H9 (cell line): ENCODE measurements at regions not wholly inside any gene's neighbourhood (a gene's known extent, or its start where the extent isn't known, plus 50 kb on each side); places are given as distances from the start of the nearest gene placed in this dataset.
"Not testable (repeated sequence)": the region's sequence is repeated elsewhere in the genome, so short reads cannot be mapped to it uniquely, and the experiment has no call there.

Experiments used
- DNase-seq: peaks from one replicate; pipeline ENCODE4 v3.0.0-alpha.2; 2017
- H2AFZ ChIP-seq: one replicate; pipeline ENCODE4 v1.6.1; 2013; ENCODE audit warnings: mild to moderate bottlenecking, low read length, control low read depth, moderate library complexity
- H2AK5ac ChIP-seq: 2 replicates; pipeline ENCODE4 v1.6.1; 2013; ENCODE audit warnings: low read length, control low read depth, mixed read lengths; ENCODE audit not compliant: insufficient read length
- H2BK120ac ChIP-seq: one replicate; pipeline ENCODE4 v1.6.1; 2013; ENCODE audit warnings: low read depth, mild to moderate bottlenecking, low read length, control low read depth, inconsistent platforms; ENCODE audit not compliant: poor library complexity, severe bottlenecking
- H2BK12ac ChIP-seq: 2 replicates; pipeline ENCODE4 v1.6.1; 2013; ENCODE audit warnings: low read length, control low read depth, mixed read lengths, low read depth; ENCODE audit not compliant: insufficient read length
- H2BK15ac ChIP-seq: 2 replicates; pipeline ENCODE4 v1.6.1; 2013; ENCODE audit warnings: low read depth, low read length, control low read depth
- H2BK20ac ChIP-seq: one replicate; pipeline ENCODE4 v1.6.1; 2013; ENCODE audit warnings: low read depth, mild to moderate bottlenecking, low read length, control low read depth, inconsistent platforms; ENCODE audit not compliant: poor library complexity, severe bottlenecking
- H2BK5ac ChIP-seq: 2 replicates; pipeline ENCODE4 v1.6.1; 2013; ENCODE audit warnings: low read length, control low read depth, mixed read lengths; ENCODE audit not compliant: insufficient read length
- H3K14ac ChIP-seq: 2 replicates; pipeline ENCODE4 v1.6.1; 2013; ENCODE audit warnings: low read length, control low read depth; ENCODE audit not compliant: insufficient read depth
- H3K18ac ChIP-seq: 2 replicates; pipeline ENCODE4 v1.6.1; 2013; ENCODE audit warnings: low read depth, mild to moderate bottlenecking, mixed read lengths, low read length, control low read depth; ENCODE audit not compliant: insufficient read length
- H3K23ac ChIP-seq: 2 replicates; pipeline ENCODE4 v1.6.1; 2013; ENCODE audit warnings: low read length, control low read depth, mixed read lengths, low read depth; ENCODE audit not compliant: insufficient read length
- H3K23me2 ChIP-seq: 2 replicates; pipeline ENCODE4 v1.6.1; 2013; ENCODE audit warnings: low read depth, mild to moderate bottlenecking, mixed read lengths, low read length, control low read depth; ENCODE audit not compliant: insufficient read length, poor library complexity, severe bottlenecking
- H3K27ac ChIP-seq: 2 replicates; pipeline ENCODE4 v1.5.1; 2013; ENCODE audit warnings: low read length, control low read depth, mixed read lengths, low read depth; ENCODE audit not compliant: insufficient read length
- H3K27me3 ChIP-seq: 2 replicates; pipeline ENCODE4 v1.6.1; 2013; ENCODE audit warnings: low read length, control low read depth, inconsistent platforms; ENCODE audit not compliant: insufficient read depth
- H3K4ac ChIP-seq: 2 replicates; pipeline ENCODE4 v1.6.1; 2013; ENCODE audit warnings: low read depth, mild to moderate bottlenecking, control low read depth, inconsistent platforms, low read length, moderate library complexity
- H3K4me1 ChIP-seq: 2 replicates; pipeline ENCODE4 v1.6.1; 2013; ENCODE audit warnings: low read length, control low read depth, inconsistent platforms; ENCODE audit not compliant: insufficient read depth
- H3K4me2 ChIP-seq: 2 replicates; pipeline ENCODE4 v1.6.1; 2013; ENCODE audit warnings: low read length, control low read depth, mixed read lengths; ENCODE audit not compliant: insufficient read length, insufficient read depth
- H3K56ac ChIP-seq: 2 replicates; pipeline ENCODE4 v1.6.1; 2013; ENCODE audit warnings: low read depth, mild to moderate bottlenecking, mixed read lengths, low read length, control low read depth; ENCODE audit not compliant: insufficient read length
- H3K79me1 ChIP-seq: 2 replicates; pipeline ENCODE4 v1.6.1; 2013; ENCODE audit warnings: low read depth, mild to moderate bottlenecking, moderate library complexity, low read length, control low read depth, inconsistent platforms; ENCODE audit not compliant: insufficient read depth, poor library complexity, severe bottlenecking
- H3K79me2 ChIP-seq: 2 replicates; pipeline ENCODE4 v1.6.1; 2013; ENCODE audit warnings: low read length, control low read depth, inconsistent platforms; ENCODE audit not compliant: insufficient read depth
- H3K9ac ChIP-seq: 2 replicates; pipeline ENCODE4 v1.6.1; 2013; ENCODE audit warnings: low read length, control low read depth, mixed read lengths; ENCODE audit not compliant: insufficient read length; ENCODE audit errors: extremely low read depth
- H3K9me3 ChIP-seq: one replicate; pipeline ENCODE4 v1.6.1; 2013; ENCODE audit warnings: low read depth, low read length, inconsistent platforms; ENCODE audit not compliant: control insufficient read depth
- H3T11ph ChIP-seq: one replicate; pipeline ENCODE4 v1.6.1; 2013; ENCODE audit warnings: mild to moderate bottlenecking, low read length, control low read depth, inconsistent platforms
- H4K20me1 ChIP-seq: one replicate; pipeline ENCODE4 v1.6.1; 2013; ENCODE audit not compliant: control insufficient read depth, insufficient read length, insufficient read depth
- H4K5ac ChIP-seq: 2 replicates; pipeline ENCODE4 v1.6.1; 2013; ENCODE audit warnings: low read depth, mild to moderate bottlenecking, mixed read lengths, low read length, control low read depth; ENCODE audit not compliant: insufficient read length
- H4K8ac ChIP-seq: replicated peaks from 2 replicates; pipeline ENCODE4 v1.6.1; 2013; ENCODE audit warnings: low read length, control low read depth, mixed read lengths, low read depth; ENCODE audit not compliant: insufficient read length
- H4K91ac ChIP-seq: 2 replicates; pipeline ENCODE4 v1.6.1; 2013; ENCODE audit warnings: low read depth, mild to moderate bottlenecking, moderate library complexity, mixed read lengths, low read length, control low read depth; ENCODE audit not compliant: insufficient read length
- H3K27ac Mint-ChIP-seq, 3 experiments: 2 replicates in 2 of 3; 3 replicates in 1 of 3; pipeline ENCODE4 v1.8.0; 2020 to 2021; ENCODE audit warnings: mixed read lengths in 3 of 3, mild to moderate bottlenecking in 1 of 3, moderate library complexity in 1 of 3
- H3K27me3 Mint-ChIP-seq: 2 replicates; pipeline ENCODE4 v1.8.0; 2021; ENCODE audit warnings: low read depth, mild to moderate bottlenecking, moderate library complexity, mixed read lengths
- H3K36me3 Mint-ChIP-seq, 3 experiments: 2 replicates in 2 of 3; 3 replicates in 1 of 3; pipeline ENCODE4 v1.8.0; 2020 to 2021; ENCODE audit warnings: low read depth in 3 of 3, mixed read lengths in 3 of 3; ENCODE audit not compliant: insufficient read depth in 1 of 3
- H3K4me1 Mint-ChIP-seq, 2 experiments: 2 replicates each; pipeline ENCODE4 v1.8.0; 2020; ENCODE audit warnings: mixed read lengths in 2 of 2
- H3K4me3 Mint-ChIP-seq, 2 experiments: 2 replicates in 1 of 2; 3 replicates in 1 of 2; pipeline ENCODE4 v1.8.0; 2020 to 2021; ENCODE audit warnings: mild to moderate bottlenecking in 2 of 2, mixed read lengths in 2 of 2, moderate library complexity in 1 of 2
- H3K9me3 Mint-ChIP-seq, 2 experiments: 2 replicates in 1 of 2; 3 replicates in 1 of 2; pipeline ENCODE4 v1.8.0; 2020; ENCODE audit warnings: mild to moderate bottlenecking in 2 of 2, mixed read lengths in 2 of 2, moderate library complexity in 1 of 2
- WGBS: extraction: QIAGEN DNeasy Blood & Tissue Kit; methylation state at CpG from one replicate; pipeline ENCODE4 v1.1.7; 2013; ENCODE audit warnings: missing lambda C conversion rate, low lambda C conversion rate, mixed read lengths; ENCODE audit not compliant: insufficient read length; ENCODE audit errors: extremely low coverage; 5-methylcytosine and 5-hydroxymethylcytosine counted together
- TF ChIP-seq, protein P1 (sequence below): fragments of 200-600 bp; sonication (generic); conservative IDR thresholded peaks from 3 replicates; pipeline ENCODE4 v1.8.0; 2021; ENCODE audit warnings: antibody characterized with exemption, mild to moderate bottlenecking

DNA sequence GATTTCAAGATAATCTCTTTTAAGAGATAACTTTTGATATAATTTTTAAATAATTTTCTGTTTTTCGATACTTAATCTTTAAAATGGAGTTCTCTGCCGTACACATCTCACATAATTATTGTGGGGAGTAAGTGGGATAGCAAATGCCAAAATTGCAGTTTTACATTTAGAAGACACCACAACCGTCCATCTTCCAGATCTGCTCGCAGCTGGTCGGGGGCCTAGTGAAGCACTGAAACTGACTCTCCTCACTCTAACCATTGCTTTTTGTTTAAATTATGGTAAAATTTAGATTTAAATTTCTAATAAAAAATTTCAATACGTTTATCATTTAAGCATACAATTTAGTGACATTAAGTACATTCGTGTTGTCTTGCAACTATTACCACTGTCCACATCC, 94.2 kb downstream of the PRR15 start:
- no peak overlapping the region for H4K5ac ChIP-seq

DNA sequence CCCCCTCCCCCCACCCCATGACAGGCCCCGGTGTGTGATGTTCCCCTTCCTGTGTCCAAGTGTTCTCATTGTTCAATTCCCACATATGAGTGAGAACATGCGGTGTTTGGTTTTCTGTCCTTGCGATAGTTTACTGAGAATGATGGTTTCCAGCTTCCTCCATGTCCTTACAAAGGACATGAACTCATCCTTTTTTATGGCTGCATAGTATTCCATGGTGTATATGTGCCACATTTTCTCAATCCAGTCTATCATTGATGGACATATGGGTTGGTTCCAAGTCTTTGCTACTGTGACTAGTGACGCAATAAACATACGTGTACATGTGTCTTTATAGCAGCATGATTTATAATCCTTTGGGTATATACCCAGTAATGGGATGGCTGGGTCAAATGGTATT, 95.6 kb downstream of the PRR15 start:
- H2BK20ac ChIP-seq, H3K79me2 ChIP-seq, H3K9ac ChIP-seq, H2AK5ac ChIP-seq, H2BK12ac ChIP-seq, H4K8ac ChIP-seq, H3K9me3 ChIP-seq, H3K27ac ChIP-seq, H3K4me3 Mint-ChIP-seq, H3K14ac ChIP-seq, H3K27me3 Mint-ChIP-seq, H3K56ac ChIP-seq, H3K4me1 ChIP-seq, H3K23ac ChIP-seq, H4K5ac ChIP-seq, H3K18ac ChIP-seq, H3K36me3 Mint-ChIP-seq, H2BK5ac ChIP-seq, H3K4me2 ChIP-seq, H3K27ac Mint-ChIP-seq, H2BK15ac ChIP-seq, DNase-seq, H4K20me1 ChIP-seq, H3K27me3 ChIP-seq, H3K23me2 ChIP-seq, H3K4me1 Mint-ChIP-seq, H2AFZ ChIP-seq, H4K91ac ChIP-seq, H3K79me1 ChIP-seq, H2BK120ac ChIP-seq, H3K9me3 Mint-ChIP-seq, H3T11ph ChIP-seq, H3K4ac ChIP-seq: not testable (repeated sequence)
- no CpG with 5 or more reads among the region's 5 CpGs for WGBS

More for the DNA sequence above, 94.2 kb downstream of the PRR15 start:
- no peak overlapping the region for H4K8ac ChIP-seq
- no peak overlapping the region for H3K4ac ChIP-seq
- H2BK120ac ChIP-seq, result no peak overlapping the region
- no peak overlapping the region for H2BK12ac ChIP-seq
- no peaks in the 10 kb centered on the region for H3K9me3 Mint-ChIP-seq
- no peak overlapping the region for H3K14ac ChIP-seq
- H2BK15ac ChIP-seq, result no peak overlapping the region
- no peaks in the 10 kb centered on the region for H3K79me2 ChIP-seq
- H3K27ac ChIP-seq, result no peak overlapping the region
- no peak overlapping the region for H2AK5ac ChIP-seq
- no peaks in the 10 kb centered on the region for H3K4me1 ChIP-seq
- no peak overlapping the region for H2AFZ ChIP-seq
- H3T11ph ChIP-seq, result no peak overlapping the region
- H3K27ac Mint-ChIP-seq, result no peak overlapping the region
- no peak overlapping the region for H2BK20ac ChIP-seq
- no peaks in the 10 kb centered on the region for H3K27me3 ChIP-seq
- H3K9me3 ChIP-seq, result no peaks in the 10 kb centered on the region
- no peak overlapping the region for H3K4me3 Mint-ChIP-seq
- H3K4me2 ChIP-seq, result no peak overlapping the region
- no peak overlapping the region for H4K91ac ChIP-seq
- H3K56ac ChIP-seq, result no peak overlapping the region
- no peak for DNase-seq
- H3K27me3 Mint-ChIP-seq, result no peaks in the 10 kb centered on the region
- no peaks in the 10 kb centered on the region for H3K79me1 ChIP-seq
- no peaks in the 10 kb centered on the region for H3K36me3 Mint-ChIP-seq
- H3K23ac ChIP-seq, result no peak overlapping the region
- WGBS, result no CpG with 5 or more reads among the region's 7 CpGs
- no peak overlapping the region for H3K9ac ChIP-seq
- TF ChIP-seq, protein P1, sequence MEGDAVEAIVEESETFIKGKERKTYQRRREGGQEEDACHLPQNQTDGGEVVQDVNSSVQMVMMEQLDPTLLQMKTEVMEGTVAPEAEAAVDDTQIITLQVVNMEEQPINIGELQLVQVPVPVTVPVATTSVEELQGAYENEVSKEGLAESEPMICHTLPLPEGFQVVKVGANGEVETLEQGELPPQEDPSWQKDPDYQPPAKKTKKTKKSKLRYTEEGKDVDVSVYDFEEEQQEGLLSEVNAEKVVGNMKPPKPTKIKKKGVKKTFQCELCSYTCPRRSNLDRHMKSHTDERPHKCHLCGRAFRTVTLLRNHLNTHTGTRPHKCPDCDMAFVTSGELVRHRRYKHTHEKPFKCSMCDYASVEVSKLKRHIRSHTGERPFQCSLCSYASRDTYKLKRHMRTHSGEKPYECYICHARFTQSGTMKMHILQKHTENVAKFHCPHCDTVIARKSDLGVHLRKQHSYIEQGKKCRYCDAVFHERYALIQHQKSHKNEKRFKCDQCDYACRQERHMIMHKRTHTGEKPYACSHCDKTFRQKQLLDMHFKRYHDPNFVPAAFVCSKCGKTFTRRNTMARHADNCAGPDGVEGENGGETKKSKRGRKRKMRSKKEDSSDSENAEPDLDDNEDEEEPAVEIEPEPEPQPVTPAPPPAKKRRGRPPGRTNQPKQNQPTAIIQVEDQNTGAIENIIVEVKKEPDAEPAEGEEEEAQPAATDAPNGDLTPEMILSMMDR, result no peak
- no peaks in the 10 kb centered on the region for H3K23me2 ChIP-seq
- peaks cover 3 to 4% of the 10 kb centered on the region in 2 experiments for H3K4me1 Mint-ChIP-seq
- no peak overlapping the region for H2BK5ac ChIP-seq
- no peaks in the 10 kb centered on the region for H4K20me1 ChIP-seq
- H3K18ac ChIP-seq, result no peak overlapping the region
